HEK293T (cell line): ENCODE measurements at regions not wholly inside any gene's neighbourhood (a gene's known extent, or its start where the extent isn't known, plus 50 kb on each side); places are given as distances from the start of the nearest gene placed in this dataset.

Experiments used
- ARNT ChIP-seq: fragments of 450-650 bp; IDR thresholded peaks from 2 replicates; pipeline ENCODE4 v1.6.1; 2017; ENCODE audit warnings: mild to moderate bottlenecking
- CTBP1 ChIP-seq: fragments of 450-650 bp; IDR thresholded peaks from 2 replicates; pipeline ENCODE4 v1.6.1; 2016; ENCODE audit warnings: borderline replicate concordance
- FOXM1 ChIP-seq: fragments of 450-650 bp; IDR thresholded peaks from 2 replicates; pipeline ENCODE4 v1.6.1; 2017; ENCODE audit warnings: mild to moderate bottlenecking, borderline replicate concordance
- HDGF ChIP-seq: fragments of 450-650 bp; IDR thresholded peaks from 2 replicates; pipeline ENCODE4 v1.6.1; 2017; ENCODE audit warnings: antibody characterized with exemption, borderline replicate concordance
- L3MBTL2 ChIP-seq: fragments of 450-650 bp; conservative IDR thresholded peaks from 2 replicates; pipeline ENCODE4 v1.6.1; 2016; ENCODE audit warnings: mild to moderate bottlenecking
- LEF1 ChIP-seq: fragments of 450-650 bp; IDR thresholded peaks from 2 replicates; pipeline ENCODE4 v1.6.1; 2017; ENCODE audit warnings: mild to moderate bottlenecking, borderline replicate concordance
- NFRKB ChIP-seq: fragments of 450-650 bp; IDR thresholded peaks from 2 replicates; pipeline ENCODE4 v1.6.1; 2016; ENCODE audit warnings: mild to moderate bottlenecking, moderate library complexity
- SP1 ChIP-seq: fragments of 450-650 bp; IDR thresholded peaks from 2 replicates; pipeline ENCODE4 v1.6.1; 2017
- SUZ12 ChIP-seq: fragments of 450-650 bp; IDR thresholded peaks from 2 replicates; pipeline ENCODE4 v1.6.1; 2016; ENCODE audit warnings: mild to moderate bottlenecking
- TARDBP ChIP-seq: fragments of 450-650 bp; IDR thresholded peaks from 2 replicates; pipeline ENCODE4 v1.6.1; 2016
- TF ChIP-seq, protein P1 (sequence below): fragments of 450-650 bp; IDR thresholded peaks from 2 replicates; pipeline ENCODE4 v1.6.1; 2016

DNA sequence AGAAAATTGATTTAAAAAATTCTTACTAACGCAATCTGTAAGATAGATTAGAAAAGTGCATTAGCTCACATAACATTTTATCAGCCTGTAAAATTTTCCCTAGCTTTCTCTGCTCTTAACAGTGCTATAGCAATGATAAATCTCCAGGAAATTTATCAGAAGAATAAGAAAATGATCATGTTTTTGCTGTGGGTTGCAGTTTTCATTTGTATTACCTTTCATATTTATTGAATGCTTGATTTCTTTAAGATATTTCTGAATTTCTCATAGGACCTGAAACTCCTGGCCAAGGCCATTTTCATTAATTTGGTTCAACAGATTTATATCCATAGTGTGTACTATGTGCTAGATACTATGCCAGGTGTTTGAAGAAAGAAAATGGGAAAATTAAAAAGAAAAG lies 130.3 kb upstream of the STARD13 start:
- TF ChIP-seq SP1 (no peak), ARNT (no peak), FOXM1 (no peak), TARDBP (no peak), NFRKB (no peak), CTBP1 (no peak), HDGF (no peak), L3MBTL2 (no peak), SUZ12 (no peak), LEF1 (no peak)
- TF ChIP-seq, protein P1, sequence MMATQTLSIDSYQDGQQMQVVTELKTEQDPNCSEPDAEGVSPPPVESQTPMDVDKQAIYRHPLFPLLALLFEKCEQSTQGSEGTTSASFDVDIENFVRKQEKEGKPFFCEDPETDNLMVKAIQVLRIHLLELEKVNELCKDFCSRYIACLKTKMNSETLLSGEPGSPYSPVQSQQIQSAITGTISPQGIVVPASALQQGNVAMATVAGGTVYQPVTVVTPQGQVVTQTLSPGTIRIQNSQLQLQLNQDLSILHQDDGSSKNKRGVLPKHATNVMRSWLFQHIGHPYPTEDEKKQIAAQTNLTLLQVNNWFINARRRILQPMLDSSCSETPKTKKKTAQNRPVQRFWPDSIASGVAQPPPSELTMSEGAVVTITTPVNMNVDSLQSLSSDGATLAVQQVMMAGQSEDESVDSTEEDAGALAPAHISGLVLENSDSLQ: no peak
